AG09309 (cell line): ENCODE measurements at regions not wholly inside any gene's neighbourhood (a gene's known extent, or its start where the extent isn't known, plus 50 kb on each side); places are given as distances from the start of the nearest gene placed in this dataset.
A peak's percentile ranks its signal among the peaks of the same experiment; 100 is the strongest.

Source experiments
- DNase-seq: peaks from one replicate; pipeline ENCODE4 v3.0.0-alpha.2; 2010; ENCODE audit warnings: low read depth
- H3K4me3 ChIP-seq: 2 replicates; pipeline ENCODE4 v1.5.1; 2011; ENCODE audit warnings: mild to moderate bottlenecking, low read depth, low read length, moderate library complexity; ENCODE audit not compliant: control insufficient read depth
- CTCF ChIP-seq: IDR thresholded peaks from 2 replicates; pipeline ENCODE4 v1.5.1; 2011; ENCODE audit warnings: mild to moderate bottlenecking, low read depth, low read length, inconsistent platforms; ENCODE audit not compliant: insufficient read depth, control insufficient read depth; ENCODE audit errors: missing control alignments

GRCh38 chr2:216300906-216301305 is 71.4 kb downstream of the MARCHF4 start:
- DNase-seq: no peak
- no peak overlapping the region for H3K4me3 ChIP-seq
- no peak for TF ChIP-seq CTCF

- DNase-seq: no peak
- no peak overlapping the region for H3K4me3 ChIP-seq
- TF ChIP-seq CTCF: no peak
Measured at GRCh38 chr2:216299588-216299987, 72.7 kb downstream of the MARCHF4 start.

GRCh38 chr2:216298719-216299495 is 73.4 kb downstream of the MARCHF4 start:
- no peak overlapping the region for H3K4me3 ChIP-seq
- peak; percentile 78 for DNase-seq
- TF ChIP-seq CTCF: no peak

DNA sequence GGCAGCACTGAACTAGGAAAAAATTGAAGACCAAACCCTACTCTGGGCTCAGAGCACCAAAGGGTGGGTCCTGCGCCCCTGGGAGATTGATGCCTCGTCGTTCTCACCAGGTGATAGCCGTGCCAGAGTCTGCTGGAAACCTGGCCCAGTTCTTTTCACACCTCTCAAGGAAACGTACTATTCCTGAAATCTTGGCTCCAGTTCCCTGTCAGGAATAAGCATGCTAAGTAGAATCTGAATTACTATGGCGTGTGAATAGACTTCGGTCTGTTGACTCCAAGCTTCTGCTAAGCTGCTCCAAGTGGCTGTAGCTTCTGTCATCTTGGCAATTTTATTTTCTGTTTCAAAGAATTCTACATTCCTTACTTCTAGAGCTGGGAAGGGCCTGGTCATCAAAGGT is 75.4 kb downstream of the MARCHF4 start:
- H3K4me3 ChIP-seq: no peak overlapping the region
- TF ChIP-seq CTCF: no peak
- DNase-seq: no peak

DNA sequence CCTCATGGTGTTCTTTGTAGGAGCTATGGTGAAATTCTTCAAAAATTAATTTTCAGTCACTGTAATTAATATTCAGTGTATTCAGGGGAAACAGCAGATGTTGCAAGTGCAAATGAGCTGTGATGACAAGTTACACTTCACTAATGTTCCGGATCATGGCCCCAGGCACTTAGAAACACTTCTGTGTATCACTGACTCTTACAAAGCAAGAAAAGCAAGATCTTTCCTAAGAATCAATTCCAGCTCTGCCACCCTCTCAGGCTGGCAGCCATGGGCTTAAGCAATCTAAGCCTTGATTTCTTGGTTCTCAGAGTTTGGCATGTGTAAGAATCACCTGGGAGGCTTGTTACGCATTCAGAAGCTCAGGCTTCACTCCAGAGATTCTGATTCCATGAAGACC is 78.0 kb downstream of the MARCHF4 start:
- no peak overlapping the region for H3K4me3 ChIP-seq
- DNase-seq: no peak
- no peak for TF ChIP-seq CTCF

DNA sequence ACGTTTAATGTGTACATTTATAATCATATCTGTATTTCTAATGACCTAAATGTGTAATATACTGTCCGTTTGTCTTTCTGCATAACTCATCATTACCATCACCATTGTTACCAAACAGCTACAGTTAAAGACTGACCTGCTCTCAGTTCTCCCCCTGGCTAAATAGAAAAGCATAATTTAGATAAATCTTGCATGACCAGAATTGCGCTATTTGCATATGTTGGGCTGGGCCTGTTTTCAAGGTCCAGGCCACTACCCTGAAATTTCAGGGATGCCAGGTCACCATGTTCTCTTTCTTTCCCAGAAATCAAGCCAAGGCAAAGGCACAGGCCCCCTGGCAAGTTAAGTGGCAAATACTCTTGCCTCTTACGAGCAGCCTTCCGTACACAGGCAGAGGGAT is 78.4 kb downstream of the MARCHF4 start:
- no peak overlapping the region for H3K4me3 ChIP-seq
- no peak for DNase-seq
- no peak for TF ChIP-seq CTCF
